Fibroblast of skin of left biceps (primary cell): ENCODE measurements at regions not wholly inside any gene's neighbourhood (a gene's known extent, or its start where the extent isn't known, plus 50 kb on each side); places are given as distances from the start of the nearest gene placed in this dataset.
"Not testable (repeated sequence)": the region's sequence is repeated elsewhere in the genome, so short reads cannot be mapped to it uniquely, and the experiment has no call there.

Source experiments
- DNase-seq, 2 experiments: peaks; one replicate each; pipeline ENCODE4 v3.0.0-alpha.2; 2013; ENCODE audit warnings: low read depth in 2 of 2

GRCh38 chr1:208714323-208714722 lies 470.1 kb upstream of the PLXNA2 start:
- no peak for DNase-seq

GRCh38 chr1:208717525-208717924 lies 473.3 kb upstream of the PLXNA2 start:
- no peak for DNase-seq

DNA sequence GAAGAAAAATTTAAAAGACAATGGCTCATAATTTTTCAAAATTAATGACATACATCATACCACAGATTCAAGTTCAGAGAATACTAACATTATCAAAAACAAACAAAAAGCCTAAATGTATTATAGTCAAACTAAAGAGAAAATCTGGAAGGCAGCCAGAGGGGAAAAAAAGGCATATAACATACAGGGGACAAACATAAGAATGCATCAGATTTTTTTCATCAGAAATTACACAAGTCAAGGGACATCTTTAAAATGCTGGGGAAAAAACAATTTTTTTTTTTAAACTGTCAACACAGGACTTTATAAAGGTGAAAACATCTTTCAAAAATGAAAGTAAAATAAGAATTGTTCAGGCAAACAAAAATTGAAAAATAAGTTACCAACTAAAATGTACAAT lies 478.4 kb upstream of the PLXNA2 start:
- no peak for DNase-seq

GRCh38 chr1:208724079-208724478 lies 479.9 kb upstream of the PLXNA2 start:
- no peak for DNase-seq

DNA sequence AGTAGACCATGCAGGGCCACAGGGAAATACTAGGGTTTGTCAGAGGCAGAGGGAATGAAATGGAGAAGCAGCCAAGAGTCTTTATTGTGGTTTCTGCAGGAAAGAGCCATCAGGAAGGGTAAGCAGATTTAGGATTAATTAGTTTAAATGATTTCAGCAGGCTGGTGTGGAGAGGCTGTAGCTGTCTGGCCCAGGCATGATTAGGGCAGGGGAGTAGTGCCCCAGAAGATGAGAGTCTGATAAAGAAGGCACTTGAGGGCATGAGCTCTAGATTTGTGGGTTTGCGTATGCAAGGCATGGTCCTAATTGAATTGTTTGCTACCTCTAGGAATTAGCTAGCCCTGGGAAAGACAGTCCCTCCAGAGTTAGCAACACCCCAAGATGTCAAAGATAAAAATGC lies 484.6 kb upstream of the PLXNA2 start:
- DNase-seq = no peak

DNA sequence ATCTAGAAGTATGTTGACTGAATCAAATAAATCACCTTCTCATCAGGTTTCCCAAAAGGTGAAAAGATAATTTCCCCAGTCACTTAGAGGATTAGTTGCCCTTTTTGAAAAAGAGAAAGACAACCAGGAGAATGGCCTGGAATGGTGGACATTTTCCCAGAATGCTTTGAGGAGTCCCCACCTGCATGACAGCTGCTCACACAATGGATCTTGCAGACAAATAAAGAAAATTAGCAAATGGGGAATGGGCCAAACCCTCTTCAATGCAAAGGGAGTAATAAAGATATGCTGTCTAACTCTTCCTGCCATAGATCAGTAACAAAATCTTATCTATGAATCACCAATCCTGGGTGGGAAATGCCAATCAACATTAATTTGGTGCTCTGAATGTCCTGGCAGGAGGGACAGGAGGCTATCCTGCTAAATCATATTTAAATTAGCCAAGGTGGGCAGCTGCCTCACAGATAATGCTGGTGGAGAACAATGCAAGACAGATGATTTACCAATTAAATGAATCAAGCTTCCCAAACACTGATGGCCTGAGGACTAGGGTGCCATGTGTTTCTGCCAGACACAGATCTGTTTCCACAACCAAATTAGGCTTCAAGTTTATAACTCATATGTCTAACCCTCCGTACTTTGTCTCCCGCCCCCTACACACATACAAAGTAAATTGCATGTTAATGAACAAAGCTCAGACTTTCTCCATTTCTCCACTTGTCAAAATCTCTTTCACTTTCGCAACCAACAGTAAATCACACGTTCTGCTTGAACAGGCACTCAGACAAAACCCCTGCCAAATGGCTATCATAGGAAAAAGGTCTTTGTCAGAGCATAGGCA lies 488.0 kb upstream of the PLXNA2 start:
- no peak for DNase-seq

GRCh38 chr1:208737161-208737560 lies 493.0 kb upstream of the PLXNA2 start:
- no peak for DNase-seq

GRCh38 chr1:208737922-208738321 lies 493.7 kb upstream of the PLXNA2 start:
- DNase-seq = no peak

DNA sequence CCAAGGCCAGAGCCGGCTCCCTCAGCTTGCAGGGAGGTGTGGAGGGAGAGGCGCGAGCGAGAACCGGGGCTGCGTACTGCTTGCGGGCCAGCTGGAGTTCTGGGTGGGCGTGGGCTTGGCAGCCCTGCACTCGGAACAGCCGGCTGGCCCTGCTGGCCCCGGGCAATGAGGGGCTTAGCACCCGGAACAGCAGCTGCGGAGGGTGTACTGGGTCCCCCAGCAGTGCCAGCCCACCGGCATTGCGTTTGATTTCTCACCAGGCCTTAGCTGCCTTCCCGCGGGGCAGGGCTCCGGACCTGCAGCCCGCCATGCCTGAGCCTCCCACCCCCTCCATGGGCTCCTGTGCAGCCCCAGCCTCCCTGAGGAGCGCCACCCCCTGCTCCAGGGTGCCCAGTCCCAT lies 495.5 kb upstream of the PLXNA2 start:
- not testable (repeated sequence) for DNase-seq

GRCh38 chr1:208741296-208741695 lies 497.1 kb upstream of the PLXNA2 start:
- no peak for DNase-seq

- DNase-seq = no peak
These were observed 499.2 kb upstream of the PLXNA2 start for GRCh38 chr1:208743361-208743760.

- no peak for DNase-seq
These were observed 503.8 kb upstream of the PLXNA2 start for GRCh38 chr1:208747979-208748378.

DNA sequence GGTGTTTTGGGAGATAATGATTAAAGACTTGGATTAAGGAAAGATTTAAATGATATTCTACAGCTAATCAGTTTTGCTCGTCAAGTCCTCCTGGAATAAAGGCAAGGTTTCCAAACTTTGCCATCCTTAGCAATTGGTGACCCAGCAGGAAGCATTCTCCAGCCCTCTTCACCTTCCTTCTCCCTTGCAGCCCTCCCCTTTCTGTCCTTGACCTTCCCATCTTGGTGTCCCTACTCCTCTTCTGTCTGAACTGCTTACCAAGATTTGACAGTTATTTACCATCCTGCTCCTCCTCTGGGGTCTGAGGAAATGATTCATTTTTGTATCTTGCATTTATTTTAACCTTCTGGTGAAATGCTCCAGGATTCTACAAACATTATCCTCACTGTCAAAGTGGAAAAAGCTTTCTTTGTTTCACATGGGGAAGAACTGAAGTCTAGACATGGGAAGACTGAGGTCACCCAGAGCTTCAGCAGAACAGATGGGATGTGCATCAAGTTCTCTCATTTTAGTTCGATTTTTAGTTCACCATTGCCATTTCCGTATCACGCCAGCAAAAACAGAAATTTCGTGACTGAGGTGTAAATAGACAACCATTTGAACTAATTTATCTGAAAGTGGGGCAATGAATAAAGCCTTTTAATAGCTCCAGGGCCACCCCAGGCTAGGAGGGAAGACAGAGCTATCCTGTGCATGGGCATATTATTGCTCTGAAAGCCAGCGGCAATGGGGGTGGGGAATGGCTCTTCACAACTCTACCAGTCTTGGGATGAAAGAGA lies 504.4 kb upstream of the PLXNA2 start:
- no peak for DNase-seq

DNA sequence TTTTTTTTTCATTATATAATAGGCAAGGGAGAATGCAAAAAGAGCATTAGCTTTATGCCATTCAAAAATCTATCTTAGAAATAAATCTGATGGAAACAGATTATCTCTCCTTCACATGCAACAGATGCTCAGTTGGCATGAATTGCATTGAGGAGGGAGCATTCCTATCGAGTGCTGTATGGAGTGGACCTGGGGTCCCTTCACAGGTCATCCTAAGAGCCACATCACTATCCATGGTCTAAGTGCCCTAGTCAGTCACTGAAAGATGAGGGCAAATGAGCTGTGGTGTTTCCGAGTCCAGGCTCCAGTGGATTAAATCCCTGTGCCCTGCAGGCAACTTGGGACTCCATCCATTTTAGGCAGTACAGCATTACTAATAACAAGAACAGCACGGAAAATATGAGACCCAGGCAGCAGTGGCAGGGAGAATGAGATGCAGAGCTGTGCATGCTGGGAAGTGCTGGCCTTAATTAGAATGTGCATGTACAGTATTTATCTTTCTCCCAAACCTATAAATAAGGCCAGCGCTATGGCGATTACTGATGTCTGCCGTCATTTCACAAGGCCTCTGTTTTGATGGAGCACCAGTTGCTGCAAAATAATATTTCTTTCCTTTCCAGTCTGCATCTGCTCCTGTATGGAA lies 512.3 kb upstream of the PLXNA2 start:
- DNase-seq = no peak

DNA sequence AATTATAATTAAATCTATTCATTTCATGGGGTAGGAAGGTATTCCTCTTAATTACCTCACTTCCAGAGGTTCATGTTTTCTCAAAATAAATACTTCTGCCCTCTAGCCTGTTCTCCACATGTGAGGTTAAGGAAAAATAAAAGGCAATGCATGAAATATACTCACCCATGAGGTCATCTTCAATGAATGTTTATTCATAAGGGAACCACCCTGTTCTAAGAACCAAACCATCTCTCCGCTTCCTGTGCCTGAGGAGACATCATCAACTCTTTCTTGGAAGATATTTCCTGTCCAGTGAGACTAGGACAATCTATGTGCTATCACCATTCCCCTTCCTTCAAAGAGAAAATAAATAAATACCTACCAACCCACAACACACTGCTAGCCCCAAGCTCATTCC lies 513.7 kb upstream of the PLXNA2 start:
- DNase-seq = no peak

- no peak for DNase-seq
These were observed 515.1 kb upstream of the PLXNA2 start for GRCh38 chr1:208759255-208759654.

DNA sequence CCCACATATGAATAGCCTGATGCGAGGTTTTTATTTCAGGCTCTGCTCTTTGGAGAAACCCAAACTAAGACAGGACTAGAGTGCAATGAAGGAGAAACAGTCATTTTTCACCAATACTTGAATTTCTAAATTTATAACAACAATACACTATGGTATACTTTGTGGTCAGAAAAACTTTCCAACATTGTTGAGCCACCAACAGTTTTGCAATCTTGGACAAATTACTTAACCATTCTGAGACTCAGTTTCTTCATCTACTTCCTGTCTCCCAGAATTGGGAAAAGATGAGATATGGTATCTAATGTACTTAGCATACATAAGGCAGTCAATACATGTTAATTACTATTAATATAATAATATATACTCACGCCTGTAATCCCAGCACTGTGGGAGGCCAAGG lies 519.8 kb upstream of the PLXNA2 start:
- DNase-seq = no peak

GRCh38 chr1:208766832-208767231 lies 522.6 kb upstream of the PLXNA2 start:
- DNase-seq = no peak

DNA sequence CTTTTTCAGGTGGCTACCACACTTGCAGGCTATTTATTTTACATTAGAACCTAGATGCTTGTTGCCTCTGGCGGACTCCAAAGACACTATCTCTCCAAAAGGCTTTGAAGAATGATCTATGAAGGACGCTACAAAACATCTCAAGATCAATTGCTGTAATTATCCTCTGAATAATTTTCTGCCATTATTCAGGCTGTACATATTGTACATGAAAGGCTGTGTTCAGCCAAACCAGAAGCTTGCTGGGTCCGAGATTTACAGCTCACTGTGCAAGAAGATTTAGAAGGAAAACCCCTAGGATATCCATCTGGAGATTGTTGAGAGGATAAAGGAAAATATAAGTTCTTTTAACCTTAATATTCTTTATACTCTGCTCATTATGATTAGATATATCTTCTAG lies 523.6 kb upstream of the PLXNA2 start:
- DNase-seq = no peak

DNA sequence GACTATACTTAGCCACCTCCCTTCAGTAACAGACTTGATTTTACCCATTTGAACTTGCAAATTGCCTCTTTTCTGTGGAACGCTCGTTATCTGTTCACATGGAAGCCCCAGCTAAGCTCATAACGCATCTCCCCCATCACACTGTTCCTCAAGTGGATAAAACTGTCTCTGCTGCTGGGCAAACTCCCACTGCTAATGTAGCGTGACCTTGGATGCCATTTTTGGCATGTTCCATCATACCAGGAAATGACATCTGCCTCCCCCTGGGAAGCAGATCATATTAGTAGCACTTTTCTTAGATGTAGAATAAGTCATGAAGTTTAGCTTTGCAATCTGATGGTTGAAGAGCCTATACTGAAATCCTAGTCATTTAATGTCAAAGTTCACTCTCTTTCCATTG lies 528.7 kb upstream of the PLXNA2 start:
- DNase-seq = no peak

- DNase-seq = no peak
These were observed 531.7 kb upstream of the PLXNA2 start for GRCh38 chr1:208775841-208776240.

DNA sequence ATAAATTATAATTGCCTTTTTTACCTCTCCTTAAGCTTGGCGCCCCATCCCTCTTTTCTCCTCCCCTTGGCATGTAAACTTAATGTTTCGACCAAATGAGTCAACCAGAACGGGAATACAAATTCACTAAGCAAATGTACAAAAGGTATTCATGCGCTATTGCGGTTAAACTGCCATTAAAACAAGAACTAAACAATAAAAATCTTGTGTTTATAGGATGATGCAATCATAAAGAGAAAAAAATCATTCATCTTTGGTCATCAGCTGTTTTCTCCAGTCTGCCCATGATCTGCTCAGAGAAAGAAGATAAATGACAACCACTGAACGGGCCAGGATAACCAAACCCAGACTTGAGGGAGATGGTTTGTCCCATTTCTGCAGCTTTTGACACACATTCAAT lies 534.2 kb upstream of the PLXNA2 start:
- DNase-seq = no peak
